GM21360 (cell line): ENCODE measurements at regions not wholly inside any gene's neighbourhood (a gene's known extent, or its start where the extent isn't known, plus 50 kb on each side); places are given as distances from the start of the nearest gene placed in this dataset.

Experiments
- ATAC-seq: cut with Tn5 transposase; IDR thresholded peaks from one replicate; pipeline ENCODE4 v1.9.1; 2021; ENCODE audit warnings: mild to moderate bottlenecking, moderate library complexity; ENCODE audit not compliant: unreplicated experiment

- no peak for ATAC-seq
These were observed 464.1 kb downstream of the TNS1 start for GRCh38 chr2:217538719-217539118.

GRCh38 chr2:217535957-217536708 lies 466.7 kb downstream of the TNS1 start:
- no peak for ATAC-seq

- no peak for ATAC-seq
These were observed 472.3 kb downstream of the TNS1 start for GRCh38 chr2:217530392-217531090.

DNA sequence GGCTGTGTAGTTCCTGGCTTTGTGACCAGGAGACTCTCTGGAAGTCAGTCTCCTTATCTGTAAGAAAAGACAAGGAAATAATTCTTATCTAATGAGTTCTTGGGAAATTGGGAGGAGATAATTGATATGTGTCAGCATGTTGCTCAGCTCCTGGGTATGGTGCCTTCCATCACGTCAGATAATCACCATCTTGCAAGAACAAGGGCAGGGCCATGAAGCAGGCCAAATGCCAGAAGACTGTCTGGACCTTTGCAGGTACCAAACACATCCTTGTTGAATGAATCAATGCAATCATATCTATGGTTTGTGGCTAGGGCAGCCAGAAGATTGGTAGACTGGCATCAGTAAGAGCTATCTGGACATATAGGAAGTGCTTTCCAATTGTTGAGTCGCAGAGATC lies 473.5 kb downstream of the TNS1 start:
- ATAC-seq, result no peak

GRCh38 chr2:217527590-217528202 lies 475.1 kb downstream of the TNS1 start:
- ATAC-seq, result no peak

DNA sequence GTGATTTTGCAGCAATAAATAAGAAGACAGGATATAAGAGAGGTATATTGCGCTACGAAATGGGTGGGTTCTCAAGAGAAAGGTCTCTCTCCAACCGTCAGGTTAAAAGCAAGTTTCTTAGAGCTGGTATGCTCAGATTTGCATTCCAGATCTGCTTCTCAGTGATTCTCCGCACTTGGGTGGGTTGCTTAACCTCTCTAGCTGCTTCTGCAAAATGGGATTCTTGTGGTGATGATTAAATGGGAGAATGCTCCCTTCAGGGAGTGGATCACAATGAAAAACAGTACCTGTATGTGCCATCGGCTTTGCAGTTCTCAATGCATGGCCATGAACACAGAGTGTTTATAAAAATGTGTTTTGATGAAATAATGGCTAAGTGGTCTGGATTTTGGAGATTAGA lies 477.7 kb downstream of the TNS1 start:
- ATAC-seq, result no peak

GRCh38 chr2:217523286-217523685 lies 479.5 kb downstream of the TNS1 start:
- ATAC-seq, result no peak

GRCh38 chr2:217521820-217522219 lies 481.0 kb downstream of the TNS1 start:
- ATAC-seq, result no peak

GRCh38 chr2:217520356-217521010 lies 482.3 kb downstream of the TNS1 start:
- ATAC-seq, result no peak

DNA sequence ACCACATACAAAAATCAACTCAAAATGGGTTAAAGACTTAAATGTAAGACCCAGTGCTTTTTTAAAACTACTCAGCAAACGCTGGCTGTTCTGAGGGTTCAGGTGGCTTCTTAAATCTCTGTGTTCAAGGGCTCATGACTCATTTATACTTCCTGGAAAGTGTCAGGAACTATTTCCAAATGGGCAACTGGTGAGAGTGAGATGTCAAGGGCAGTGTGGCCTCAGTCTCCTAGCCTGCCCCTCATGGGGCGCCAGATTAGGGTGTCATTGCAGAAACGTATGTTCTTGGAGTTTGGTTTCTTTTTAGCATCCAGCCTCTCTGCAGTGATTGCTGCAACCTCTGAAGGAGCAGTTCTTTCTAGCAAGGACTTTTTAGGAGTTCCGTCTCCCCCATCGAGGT lies 485.4 kb downstream of the TNS1 start:
- no peak for ATAC-seq

DNA sequence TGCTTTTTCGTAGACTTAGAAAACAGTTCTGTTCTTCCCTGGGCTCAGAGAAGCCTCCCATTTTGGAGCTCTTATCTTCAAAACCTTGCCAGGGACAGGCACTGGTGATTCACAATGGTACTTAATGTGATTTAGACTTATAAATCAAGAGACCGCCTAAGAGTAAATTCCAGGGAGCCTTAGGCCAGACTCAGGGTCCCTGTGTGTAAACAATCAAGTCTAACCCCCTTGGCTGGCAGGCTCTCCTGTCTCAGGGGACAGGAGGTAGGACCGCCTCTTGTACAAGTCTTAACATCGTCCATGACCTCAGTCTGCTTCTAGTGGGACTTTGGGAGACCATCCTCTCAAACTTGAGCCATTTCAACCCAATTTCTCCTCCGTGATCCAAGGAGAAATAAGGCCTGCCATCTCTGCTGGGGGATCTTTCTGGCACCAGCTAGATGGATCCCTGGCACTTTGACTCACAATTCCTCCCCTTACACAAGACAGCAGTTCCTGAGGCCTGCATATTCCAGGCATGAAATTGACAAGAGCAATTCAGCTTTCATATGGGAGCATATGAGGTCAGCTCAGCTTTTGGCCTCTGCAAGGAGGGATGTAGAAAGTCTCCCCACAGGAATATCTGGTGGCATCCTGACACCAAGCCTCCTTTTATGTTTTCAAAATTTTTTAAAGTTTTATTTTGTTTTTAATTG lies 487.0 kb downstream of the TNS1 start:
- no peak for ATAC-seq

- no peak for ATAC-seq
These were observed 489.5 kb downstream of the TNS1 start for GRCh38 chr2:217513258-217513657.

- no peak for ATAC-seq
These were observed 490.1 kb downstream of the TNS1 start for GRCh38 chr2:217512728-217513127.

DNA sequence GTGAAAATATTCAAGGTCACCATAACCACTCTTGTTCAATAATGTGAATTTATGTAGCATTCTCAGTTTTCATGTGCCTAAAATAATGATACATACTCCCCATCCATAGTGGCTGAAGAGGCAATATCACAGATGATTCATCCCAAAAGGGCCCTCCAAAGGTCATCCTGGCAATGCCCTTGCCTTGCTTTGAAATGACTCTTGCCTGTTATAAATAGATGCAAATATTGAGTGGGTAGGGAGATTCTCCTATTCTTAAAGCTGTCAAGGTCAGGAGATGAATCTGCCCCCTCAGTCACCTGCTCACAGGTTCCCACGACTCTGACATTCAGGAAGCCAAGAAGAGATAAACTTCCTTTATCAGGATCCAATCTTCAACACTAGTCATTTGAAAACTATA lies 490.5 kb downstream of the TNS1 start:
- ATAC-seq, result no peak

DNA sequence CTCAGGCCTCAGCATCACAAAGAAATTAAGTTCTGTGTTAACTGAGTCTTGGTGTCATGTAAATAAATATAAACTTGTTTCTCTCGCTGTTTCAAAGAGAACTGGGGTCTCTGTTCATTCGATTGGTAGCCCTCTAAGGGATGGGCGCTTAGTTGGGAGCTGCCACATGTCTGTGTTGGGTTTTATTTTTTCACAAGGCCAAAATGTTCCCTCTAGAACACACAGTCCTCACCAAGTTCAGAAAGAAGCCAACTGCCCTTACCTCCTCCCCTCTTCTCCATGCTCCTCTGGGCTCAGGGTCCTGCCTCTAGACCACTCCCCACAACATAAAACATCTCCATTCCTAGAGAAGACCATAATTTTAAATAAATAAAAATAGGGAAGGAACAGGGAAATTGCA lies 490.9 kb downstream of the TNS1 start:
- ATAC-seq, result no peak

- no peak for ATAC-seq
These were observed 492.0 kb downstream of the TNS1 start for GRCh38 chr2:217510771-217511291.

GRCh38 chr2:217505303-217505702 lies 497.5 kb downstream of the TNS1 start:
- ATAC-seq, result no peak

GRCh38 chr2:217501887-217502286 lies 500.9 kb downstream of the TNS1 start:
- ATAC-seq, result no peak

- no peak for ATAC-seq
These were observed 504.9 kb downstream of the TNS1 start for GRCh38 chr2:217497843-217498377.

DNA sequence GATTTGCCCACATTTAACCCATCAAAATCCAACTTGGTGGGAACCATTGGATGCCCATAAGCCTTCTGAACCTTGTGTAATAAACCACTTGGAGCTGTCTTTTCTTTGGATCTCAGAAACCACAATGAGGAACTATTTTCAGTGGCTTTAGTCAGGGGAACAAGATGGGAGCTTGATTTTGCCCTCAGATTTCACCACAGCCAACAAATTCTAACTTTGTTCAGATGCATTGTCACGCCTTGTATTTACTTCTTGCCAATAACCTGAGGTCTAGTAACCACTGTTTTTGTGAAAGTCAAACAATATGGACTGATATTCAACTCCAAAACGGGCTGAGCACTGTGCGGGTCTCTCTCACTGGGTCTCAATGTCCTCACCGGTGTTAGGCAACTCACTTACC lies 508.2 kb downstream of the TNS1 start:
- no peak for ATAC-seq

DNA sequence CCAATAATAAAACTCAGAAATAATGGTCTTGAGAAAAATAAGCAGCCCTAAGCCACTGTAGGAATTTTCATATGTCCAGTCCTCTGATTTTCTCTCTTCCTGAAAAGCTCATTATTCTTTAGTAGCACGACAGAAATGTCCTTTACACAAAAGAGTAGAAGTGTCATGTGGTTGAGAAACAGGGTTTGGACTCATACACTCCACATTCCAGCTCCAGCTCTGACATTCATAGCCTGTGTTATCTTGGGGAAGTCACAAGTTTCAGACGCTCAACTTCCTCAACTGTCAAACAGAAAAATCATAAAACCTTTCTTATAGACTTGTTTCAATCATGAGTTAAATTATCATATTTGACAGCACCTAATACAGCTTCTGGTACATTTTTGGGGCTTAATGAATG lies 511.5 kb downstream of the TNS1 start:
- ATAC-seq, result no peak
